ENCODE measurements at regions not wholly inside any gene's neighbourhood (a gene's known extent, or its start where the extent isn't known, plus 50 kb on each side); places are given as distances from the start of the nearest gene placed in this dataset.

DNA sequence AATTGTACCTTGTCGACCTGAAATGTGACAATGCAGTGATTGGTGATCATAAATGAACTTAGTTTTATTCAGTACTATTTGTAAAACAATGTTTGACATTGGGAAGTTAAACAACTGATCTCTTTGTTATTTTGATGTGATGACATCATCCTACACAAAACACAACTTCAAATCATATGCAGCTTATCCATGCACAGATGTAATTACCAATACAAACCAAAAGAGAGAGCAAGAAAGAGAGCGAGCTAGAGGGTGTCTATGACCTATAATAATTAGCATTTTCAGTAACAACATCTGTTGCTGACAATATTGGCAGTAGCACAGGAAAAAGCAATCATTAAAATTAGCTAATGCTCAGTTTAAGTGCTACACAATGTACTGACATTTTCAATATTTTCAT is 320.9 kb downstream of the UTRN start:
- intact Hi-C loops (cut with DNase I), result no loop called here
- FAIRE-seq, result no peak
- H3K4me3 ChIP-seq, result no peak overlapping the region
- H3K36me3 ChIP-seq, result no peaks in the 10 kb centered on the region
- H3K27me3 ChIP-seq, result no peaks in the 10 kb centered on the region
- TF ChIP-seq, protein P1, sequence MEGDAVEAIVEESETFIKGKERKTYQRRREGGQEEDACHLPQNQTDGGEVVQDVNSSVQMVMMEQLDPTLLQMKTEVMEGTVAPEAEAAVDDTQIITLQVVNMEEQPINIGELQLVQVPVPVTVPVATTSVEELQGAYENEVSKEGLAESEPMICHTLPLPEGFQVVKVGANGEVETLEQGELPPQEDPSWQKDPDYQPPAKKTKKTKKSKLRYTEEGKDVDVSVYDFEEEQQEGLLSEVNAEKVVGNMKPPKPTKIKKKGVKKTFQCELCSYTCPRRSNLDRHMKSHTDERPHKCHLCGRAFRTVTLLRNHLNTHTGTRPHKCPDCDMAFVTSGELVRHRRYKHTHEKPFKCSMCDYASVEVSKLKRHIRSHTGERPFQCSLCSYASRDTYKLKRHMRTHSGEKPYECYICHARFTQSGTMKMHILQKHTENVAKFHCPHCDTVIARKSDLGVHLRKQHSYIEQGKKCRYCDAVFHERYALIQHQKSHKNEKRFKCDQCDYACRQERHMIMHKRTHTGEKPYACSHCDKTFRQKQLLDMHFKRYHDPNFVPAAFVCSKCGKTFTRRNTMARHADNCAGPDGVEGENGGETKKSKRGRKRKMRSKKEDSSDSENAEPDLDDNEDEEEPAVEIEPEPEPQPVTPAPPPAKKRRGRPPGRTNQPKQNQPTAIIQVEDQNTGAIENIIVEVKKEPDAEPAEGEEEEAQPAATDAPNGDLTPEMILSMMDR (IDR thresholded peaks at IDR 0.05), result no peak
- no peaks in the 10 kb centered on the region for H3K9me3 ChIP-seq
- H3K27ac ChIP-seq, result no peak overlapping the region
- WGBS, 2 donors, result 65 to 73% methylated on average over 2 of the region's 2 CpGs
- H3K4me1 ChIP-seq, result no peaks in the 10 kb centered on the region
- ATAC-seq, result peak in 2 of 4 donors; percentile 28 to 32
- DNase-seq, result no peak

DNA sequence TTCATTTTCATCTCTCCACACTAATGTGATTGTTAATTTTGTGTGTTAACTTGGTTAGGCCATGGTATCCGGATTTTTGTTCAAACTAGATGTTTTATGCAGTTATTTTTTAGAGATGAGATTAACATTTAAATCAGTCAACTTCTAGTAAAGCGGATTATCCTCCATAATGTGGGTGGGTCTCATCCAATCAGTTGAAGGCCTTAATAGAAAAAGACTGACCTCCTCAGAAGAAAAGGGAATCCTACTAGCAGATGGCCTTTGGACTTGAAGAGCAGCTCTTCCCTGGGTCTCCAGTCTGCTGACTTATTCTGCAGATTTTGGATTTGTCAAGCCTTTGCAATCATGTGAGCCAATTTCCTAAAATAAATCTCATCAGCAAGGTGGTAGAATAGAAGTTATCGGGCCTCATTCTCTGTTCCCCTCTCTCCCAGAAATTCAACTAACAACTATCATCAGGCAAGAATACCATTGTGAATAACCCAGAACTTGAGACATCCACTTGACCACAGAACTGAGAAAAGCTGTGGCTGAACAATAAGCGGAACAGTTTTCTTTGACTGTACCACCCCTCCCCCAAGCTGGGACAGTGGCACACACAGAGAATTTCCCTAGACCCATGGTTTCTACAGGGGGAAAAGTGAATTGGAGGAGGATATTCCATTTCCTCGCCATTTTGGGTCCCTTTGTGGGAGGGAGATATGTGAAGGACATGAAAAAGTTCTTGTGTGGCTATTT is 323.0 kb downstream of the UTRN start:
- H3K36me3 ChIP-seq, result no peaks in the 10 kb centered on the region
- no peaks in the 10 kb centered on the region for H3K9me3 ChIP-seq
- no peak for FAIRE-seq
- H3K4me3 ChIP-seq, result no peak overlapping the region
- no peaks in the 10 kb centered on the region for H3K27me3 ChIP-seq
- TF ChIP-seq, protein P1 (IDR thresholded peaks at IDR 0.05), result no peak
- no peak for DNase-seq
- ATAC-seq, result no peak
- intact Hi-C loops (cut with DNase I), result no loop called here
- no peaks in the 10 kb centered on the region for H3K4me1 ChIP-seq
- no peak overlapping the region for H3K27ac ChIP-seq
- WGBS, 2 donors, result 97 to 98% methylated on average over 5 of the region's 5 CpGs

DNA sequence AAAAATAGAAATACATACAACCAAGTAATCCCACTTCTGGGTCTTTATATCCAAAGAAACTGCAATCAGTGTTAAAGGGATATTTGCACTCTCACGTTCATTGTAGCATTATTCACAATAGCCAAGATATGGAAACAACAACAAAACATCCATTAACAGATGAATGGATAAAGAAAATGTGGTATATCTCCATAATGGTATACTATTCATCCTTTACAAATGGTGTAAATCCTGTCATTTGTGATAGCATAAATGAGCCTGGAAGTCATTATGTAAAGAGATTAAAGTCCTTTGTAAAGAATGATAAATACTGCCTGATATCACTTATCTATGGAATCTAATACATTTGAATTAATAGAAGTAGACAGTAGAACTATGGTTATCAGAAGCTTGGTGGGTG is 327.7 kb downstream of the UTRN start:
- 84 to 86% methylated on average over 1 of the region's 1 CpG for WGBS, 2 donors
- no peak for FAIRE-seq

GRCh38 chr6:144613859-144614258 is 328.7 kb downstream of the UTRN start:
- no peak for FAIRE-seq
- no peak for ATAC-seq
- H3K4me1 ChIP-seq, result no peaks in the 10 kb centered on the region
- H3K36me3 ChIP-seq, result no peaks in the 10 kb centered on the region
- no peak overlapping the region for H3K4me3 ChIP-seq
- H3K9me3 ChIP-seq, result no peaks in the 10 kb centered on the region
- DNase-seq, result no peak
- H3K27me3 ChIP-seq, result no peaks in the 10 kb centered on the region
- WGBS, 2 donors, result 51 to 54% methylated on average over 2 of the region's 2 CpGs
- TF ChIP-seq, protein P1 (IDR thresholded peaks at IDR 0.05), result no peak
- intact Hi-C loops (cut with DNase I), result no loop called here
- no peak overlapping the region for H3K27ac ChIP-seq

More for the DNA sequence above, 327.7 kb downstream of the UTRN start:
- H3K4me1 ChIP-seq, result no peaks in the 10 kb centered on the region
- H3K27me3 ChIP-seq, result no peaks in the 10 kb centered on the region
- DNase-seq, result no peak
- no peak overlapping the region for H3K27ac ChIP-seq
- no peaks in the 10 kb centered on the region for H3K36me3 ChIP-seq
- TF ChIP-seq, protein P1 (IDR thresholded peaks at IDR 0.05), result no peak
- no peak for ATAC-seq
- intact Hi-C loops (cut with DNase I), result no loop called here
- no peak overlapping the region for H3K4me3 ChIP-seq
- H3K9me3 ChIP-seq, result no peaks in the 10 kb centered on the region

- DNase-seq (no peak), ATAC-seq (no peak), FAIRE-seq (no peak)
- Histone ChIP-seq H3K36me3 (no peaks in the 10 kb centered on the region), H3K9me3 (no peaks in the 10 kb centered on the region), H3K27ac (no peak overlapping the region), H3K4me3 (no peak overlapping the region), H3K4me1 (no peaks in the 10 kb centered on the region), H3K27me3 (no peaks in the 10 kb centered on the region)
- TF ChIP-seq, protein P1 (IDR thresholded peaks at IDR 0.05), result no peak
- intact Hi-C loops (cut with DNase I), result no loop called here
- WGBS, 2 donors, result 97 to 98% methylated on average over 2 of the region's 2 CpGs
These were observed 330.7 kb downstream of the UTRN start for GRCh38 chr6:144615870-144616269.
